ENCODE measurements at regions not wholly inside any gene's neighbourhood (a gene's known extent, or its start where the extent isn't known, plus 50 kb on each side); places are given as distances from the start of the nearest gene placed in this dataset.
"Not testable (repeated sequence)": the region's sequence is repeated elsewhere in the genome, so short reads cannot be mapped to it uniquely, and the experiment has no call there.

DNA sequence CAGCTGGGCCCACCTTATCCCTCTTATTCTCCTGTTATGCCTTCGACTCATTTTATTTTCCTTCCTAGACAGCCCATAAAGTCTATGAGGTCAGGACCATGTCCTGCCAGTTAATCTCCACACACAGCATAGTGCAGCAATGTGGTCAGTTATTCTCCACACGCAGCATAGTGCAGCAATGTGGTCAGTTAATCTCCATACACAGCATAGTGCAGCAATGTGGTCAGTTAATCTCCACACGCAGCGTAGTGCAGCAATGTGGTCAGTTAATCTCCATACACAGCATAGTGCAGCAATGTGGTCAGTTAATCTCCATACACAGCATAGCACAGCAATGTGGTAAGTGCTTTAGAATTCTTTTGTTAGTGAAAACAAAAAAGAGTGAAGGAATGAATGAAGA is 77.8 kb downstream of the TEX36 start:
- DNase-seq = no peak

DNA sequence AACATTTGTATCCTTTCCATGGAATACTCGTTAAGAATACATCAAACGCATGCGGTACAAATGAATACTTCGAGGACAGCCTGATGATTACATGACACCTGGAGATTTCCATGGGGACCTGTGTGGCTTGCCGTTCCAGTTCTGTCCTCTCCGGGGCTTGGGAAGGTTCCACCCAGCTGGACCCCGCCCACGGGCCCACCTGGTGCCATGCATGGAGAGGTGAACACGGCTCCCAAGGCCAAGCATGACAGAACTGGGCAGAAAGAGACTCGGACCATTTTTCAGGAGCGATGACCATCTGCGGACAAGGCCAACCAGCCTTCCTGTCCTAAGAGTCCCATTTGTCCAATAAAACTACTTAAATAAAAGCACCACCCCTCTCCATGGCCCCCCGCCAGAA is 80.1 kb downstream of the TEX36 start:
- no peak for DNase-seq

DNA sequence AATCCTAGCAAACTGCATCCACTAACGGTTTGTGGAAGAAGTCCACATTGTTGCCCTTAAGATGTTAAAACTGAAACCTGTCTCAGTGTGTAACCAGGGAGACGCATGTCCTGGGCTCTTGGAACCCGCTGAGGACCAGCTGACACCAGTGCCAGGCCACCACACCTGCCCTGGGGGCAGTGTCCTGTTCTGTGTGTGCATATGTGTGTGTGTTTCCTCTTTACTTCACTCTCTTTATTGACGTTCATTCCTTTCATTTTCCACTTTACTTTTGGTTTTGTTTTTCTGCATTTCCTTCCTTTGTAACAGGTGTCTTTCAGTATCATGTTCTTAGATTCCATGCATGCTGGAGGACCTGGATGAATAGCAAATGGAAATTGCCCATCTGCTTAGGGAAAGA is 83.8 kb downstream of the TEX36 start:
- DNase-seq = no peak

DNA sequence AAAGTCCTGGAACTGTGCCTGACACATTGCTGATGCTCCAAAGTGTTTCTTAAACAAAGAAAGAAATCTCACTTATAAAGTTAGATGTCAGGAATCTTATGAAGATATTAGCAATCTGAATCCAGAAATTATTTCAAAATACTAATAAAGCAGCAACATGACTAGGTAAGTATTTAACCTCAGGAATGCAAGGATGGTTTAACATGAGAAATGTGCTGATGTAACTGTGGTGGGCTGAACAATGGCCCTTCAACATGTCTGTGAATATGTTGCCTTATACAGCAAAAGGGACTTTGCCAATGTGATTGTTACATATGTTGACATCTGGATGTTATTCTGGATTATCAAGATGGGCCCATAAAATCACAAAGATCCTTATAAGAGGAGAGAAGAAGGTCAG is 87.1 kb downstream of the TEX36 start:
- no peak for DNase-seq

DNA sequence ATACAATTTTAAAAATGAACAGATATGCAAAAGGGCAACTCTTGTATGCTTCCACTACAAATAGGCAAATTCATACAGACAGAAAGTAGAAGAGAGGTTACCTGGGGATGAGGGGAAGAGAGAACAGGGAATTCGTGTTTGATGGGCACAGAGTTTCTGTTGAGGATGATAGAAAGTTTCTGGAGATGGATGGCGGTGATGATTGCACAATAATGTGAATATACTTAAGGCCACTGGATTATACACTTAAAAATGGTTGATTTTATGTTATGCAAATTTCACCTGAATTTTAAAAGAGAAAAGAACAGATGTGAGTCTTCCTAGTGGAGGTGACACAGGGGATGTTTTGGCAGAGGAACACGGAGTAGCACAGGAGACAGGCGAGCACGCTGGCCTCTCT is 89.3 kb downstream of the TEX36 start:
- DNase-seq = no peak

DNA sequence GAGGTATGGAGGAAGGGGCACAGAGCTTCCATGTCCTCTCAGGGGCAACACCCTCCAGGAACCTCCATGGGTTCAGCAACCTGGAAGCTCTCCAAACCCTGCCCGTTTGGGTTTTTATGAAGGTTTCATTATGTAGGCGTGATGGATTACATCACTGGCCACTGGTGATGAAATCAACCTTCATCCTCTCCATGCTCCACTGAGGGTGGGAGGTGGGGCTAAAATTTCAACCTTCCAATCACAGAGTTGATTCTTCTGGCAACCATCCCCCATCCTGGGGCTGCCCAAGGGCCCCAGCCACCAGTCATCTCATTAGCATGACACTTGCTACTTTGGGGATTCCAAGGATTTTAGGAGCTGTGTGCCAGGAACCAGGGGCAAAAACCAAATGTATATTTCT is 90.1 kb downstream of the TEX36 start:
- no peak for DNase-seq

DNA sequence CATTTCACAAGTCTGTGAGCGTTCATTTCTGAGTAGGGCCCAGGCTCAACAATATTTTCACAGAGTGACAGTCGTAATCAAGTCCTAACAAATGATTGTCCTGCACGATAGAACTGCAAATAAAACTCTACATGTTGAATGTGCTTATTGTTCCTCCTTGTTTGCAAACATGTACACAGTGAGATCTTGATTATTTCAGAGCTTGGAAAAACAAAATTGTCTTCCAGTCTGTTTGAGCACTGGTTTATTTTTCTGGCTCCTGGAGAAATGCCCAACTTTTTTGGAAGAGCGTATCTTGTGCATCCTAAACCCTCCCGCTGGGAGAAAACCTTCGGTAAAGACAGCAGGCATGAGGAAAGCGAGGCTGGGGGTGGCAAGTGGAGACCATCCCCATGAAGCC is 91.1 kb downstream of the TEX36 start:
- no peak for DNase-seq

DNA sequence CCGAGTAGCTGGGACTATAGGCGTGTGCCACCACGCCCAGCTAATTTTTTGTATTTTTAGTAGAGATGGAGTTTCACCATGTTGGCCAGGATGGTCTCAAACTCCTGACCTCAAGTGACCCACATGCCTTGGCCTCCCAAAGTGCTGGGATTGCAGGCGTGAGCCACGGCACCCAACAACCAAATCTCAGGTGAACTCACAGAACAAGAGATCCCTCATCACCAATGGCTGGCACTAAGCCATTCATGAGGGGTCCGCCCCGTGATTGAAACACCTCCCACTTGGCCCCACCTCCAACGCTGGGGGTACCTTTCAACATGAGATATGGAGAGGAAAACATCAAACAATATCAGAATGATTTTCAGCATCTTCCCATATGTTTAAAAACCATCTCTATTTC is 94.2 kb downstream of the TEX36 start:
- DNase-seq = not testable (repeated sequence)

DNA sequence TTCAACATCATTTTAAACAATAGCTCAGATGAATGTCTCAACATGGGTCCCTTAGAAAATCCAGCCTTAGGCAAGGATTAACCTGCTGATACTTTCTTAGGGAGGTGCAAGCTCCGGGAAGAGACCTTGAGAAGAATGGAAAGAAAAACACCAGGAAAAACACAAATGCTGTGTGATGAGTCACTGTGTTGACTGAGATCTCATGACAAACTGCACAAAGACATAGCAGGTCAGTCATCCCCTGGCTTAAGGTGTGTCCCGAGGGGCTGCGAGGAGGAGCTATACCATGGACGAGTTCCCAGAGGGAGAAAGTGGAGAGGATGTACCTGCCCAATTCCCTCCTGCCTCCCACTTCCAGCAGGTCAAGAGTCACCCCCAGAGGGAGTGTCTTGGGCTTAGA is 98.0 kb downstream of the TEX36 start:
- DNase-seq = no peak

DNA sequence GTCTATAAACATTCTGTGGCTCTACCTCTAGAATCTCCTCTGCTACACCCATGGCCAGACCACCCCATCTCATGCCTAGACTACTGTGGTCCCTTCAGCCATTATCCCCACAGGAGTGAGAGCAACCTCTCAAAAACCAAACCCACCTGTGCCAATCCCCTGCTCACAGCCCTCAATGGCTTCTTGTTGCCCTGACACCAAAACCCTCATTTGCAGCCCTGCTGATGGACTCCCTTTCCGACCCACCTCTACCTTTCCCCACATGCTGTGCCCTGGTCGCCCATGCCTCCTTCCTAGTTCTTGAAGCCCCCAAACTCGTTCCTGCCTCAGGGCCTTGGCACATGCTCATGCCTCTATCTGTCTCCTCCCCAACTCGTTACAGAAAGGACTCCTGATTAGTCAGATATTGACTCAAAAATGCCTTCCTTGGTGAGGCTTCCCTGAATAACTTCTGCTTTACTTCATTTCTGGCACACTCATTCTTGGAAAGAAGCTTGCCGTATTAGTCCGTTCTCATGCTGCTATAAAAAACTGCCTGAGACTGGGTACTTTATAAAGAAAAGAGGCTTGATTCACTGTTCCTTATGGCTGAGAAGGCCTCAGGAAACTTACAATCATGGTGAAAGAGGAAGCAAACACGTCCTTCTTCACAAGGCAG is 104.2 kb downstream of the TEX36 start:
- DNase-seq = no peak

DNA sequence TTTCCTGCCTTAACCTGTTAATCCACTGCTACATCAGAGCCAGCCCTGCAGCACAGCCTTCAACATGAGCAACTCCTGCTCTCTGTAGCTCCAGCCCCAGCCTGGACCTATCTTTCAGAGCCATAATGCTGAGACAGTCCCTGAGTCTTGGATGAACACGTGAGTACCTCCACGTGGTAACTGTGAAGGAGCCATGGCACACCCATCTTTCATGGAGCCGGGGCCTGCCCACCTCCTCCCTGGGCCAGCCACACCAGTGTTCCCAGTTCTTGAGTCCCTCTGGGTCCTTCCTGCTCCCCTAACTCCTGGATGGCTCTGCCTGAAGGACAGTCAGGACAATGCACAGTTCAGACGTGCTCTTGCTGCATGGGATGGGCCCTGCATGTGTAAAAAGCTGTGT is 107.1 kb downstream of the TEX36 start:
- DNase-seq = no peak

DNA sequence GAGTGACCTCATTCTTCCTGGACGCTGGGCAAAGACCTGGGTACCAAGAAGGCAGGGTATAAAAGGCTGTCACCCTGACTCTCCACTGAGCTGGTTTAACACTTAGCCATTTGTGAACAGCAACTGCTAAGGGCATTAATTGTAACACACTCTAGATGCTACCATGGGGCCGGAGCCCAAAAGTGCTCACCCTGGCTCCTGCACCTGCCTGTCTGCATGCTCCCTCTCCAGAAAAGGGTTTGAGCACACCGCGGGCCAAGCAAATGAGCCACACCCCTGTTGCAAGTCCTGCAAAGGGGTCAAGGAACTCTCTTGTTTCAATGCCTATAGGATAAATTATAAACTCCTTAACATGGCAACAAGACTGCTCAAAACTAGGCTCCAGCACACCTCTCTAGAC is 114.8 kb downstream of the TEX36 start:
- DNase-seq = no peak

DNA sequence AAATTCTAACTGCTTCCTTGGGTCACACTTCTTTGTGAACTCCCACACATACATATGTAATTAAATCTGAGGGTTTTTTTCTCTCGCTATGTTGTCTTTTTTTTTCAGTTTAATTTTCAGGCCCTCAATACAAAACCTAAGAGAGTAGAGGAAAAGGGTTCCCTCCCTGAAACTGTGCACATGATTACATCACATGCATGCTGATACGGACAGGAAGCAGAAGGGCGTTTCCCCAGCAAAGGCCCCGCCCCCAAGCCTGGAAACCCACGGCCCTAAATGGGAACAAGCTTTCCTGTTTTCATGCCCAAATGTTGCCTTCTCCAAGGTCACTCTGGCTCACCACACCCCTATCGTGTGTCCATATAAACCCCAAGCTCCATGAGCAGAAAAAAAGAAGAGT is 115.4 kb downstream of the TEX36 start:
- DNase-seq = no peak

DNA sequence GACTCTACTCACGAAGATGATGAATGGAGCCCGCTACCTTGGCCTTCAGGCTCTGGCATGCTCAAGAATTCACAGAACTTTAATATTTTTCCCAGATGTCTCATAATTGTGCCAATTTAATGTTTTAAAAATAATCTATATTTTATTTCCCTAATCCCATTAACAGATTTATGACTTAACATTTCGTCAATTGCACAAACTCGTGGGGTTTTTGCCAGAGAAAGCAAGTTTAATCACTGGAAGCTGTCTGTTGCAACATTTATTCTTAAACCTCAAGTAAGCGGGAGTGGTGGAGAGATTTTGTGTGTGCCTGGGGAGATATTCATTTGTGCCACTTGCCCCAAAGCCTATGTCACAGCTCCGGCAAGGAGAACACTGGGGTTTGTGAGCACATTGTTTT is 117.9 kb downstream of the TEX36 start:
- no peak for DNase-seq

DNA sequence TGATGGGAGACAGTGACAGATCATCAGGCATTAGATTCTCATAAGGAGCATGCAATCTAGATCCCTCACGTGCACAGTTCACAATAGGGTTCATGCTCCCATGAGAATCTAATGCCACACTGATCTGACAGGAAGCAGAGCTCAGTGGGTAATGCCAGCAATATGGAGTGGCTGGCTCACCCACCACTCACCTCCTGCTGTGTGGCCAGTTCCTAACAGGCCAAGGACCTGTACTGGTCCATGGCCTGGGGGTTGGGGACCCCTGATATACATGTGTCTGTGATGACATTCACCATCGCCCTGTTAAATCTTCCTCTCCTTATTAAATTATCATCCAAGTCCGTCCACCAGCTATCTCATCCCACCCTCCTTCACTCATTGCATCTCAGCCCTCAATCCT is 118.4 kb downstream of the TEX36 start:
- DNase-seq = no peak

DNA sequence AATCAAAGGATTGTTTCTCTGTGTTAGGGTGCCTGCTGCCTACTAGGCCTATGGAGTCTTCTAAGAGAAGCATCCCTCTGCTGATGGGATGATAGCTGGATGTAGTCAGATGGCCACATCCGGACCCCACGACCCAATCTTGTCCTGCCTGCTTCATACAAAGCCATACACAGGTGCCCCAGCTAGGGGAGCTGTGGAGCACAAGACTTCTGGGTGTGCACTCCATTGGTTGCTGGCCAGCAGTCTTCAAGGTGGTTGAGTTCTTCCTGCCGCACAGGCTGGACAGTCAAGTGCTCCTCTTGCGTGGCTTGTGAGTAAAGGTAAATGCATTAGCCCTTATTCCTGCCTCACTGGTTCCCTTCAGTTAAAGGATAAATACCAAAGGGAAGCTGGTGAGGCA is 120.2 kb downstream of the TEX36 start:
- no peak for DNase-seq

DNA sequence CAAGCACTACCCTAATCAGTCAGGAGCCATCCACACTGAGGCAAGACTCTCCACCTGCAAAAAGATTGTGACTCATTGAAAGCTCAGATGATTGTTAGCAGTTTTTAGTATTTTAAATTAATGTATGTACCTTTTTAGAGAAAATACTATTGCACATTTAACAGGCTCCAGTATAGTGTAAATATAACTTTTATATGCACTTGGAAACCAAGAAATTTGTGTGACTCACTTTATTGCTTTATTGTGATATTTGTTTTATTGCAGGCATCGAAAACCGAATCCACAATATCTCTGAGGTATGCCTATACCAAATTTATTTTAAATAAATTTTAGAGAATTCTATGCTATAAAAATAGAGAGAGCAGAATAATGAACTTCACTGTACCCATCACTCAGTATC is 122.0 kb downstream of the TEX36 start:
- no peak for DNase-seq

DNA sequence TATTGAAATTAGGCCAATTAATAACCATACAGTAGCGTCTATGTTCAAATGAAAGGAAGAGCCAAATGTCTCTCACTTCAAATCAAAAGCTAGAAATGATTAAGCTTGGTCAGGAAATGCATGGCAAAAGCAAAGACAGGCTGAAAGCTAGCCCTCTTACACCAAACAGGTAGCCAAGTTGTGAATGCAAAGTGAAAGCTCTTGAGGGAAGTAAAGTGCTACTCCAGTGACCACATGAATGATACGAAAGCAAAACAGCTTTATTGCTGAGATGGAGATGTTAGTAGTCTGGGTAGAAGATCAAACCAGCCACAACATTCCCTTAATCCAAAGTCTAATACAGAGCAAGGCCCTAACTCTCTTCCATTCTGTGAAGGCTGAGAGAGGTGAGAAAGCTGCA is 123.8 kb downstream of the TEX36 start:
- DNase-seq = peak; percentile 6

DNA sequence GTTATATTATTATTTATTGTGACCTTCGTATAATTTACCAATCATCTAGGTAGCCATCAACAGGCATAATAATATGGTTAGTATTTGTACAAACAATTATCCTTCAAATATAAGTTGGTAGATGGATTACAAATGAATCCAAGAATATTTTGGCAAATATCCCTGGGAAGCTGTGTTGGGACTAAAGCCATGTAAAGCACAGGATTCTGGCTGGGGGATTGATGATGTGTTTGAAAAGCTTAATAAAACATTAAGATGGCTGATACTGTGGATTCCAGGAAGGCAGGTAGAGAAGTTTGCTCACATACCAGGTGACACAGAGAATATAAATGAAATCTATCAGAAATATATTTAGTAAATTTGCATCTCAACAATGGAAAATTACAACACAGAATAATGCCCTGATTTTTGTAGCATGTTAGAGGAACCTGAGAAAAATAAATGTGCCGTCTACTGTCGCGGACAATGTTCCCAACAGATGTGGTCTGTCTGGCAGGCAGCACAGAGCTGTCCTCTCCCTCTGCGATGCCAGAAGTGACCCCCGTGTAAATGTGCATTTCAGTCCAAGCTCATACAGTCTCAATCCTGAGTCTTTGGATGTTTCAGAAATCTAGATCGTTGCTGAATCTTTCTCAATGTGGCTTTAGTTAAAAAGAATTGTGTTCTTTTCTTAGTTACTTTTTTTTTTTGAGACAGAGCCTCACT is 125.0 kb downstream of the TEX36 start:
- no peak for DNase-seq

DNA sequence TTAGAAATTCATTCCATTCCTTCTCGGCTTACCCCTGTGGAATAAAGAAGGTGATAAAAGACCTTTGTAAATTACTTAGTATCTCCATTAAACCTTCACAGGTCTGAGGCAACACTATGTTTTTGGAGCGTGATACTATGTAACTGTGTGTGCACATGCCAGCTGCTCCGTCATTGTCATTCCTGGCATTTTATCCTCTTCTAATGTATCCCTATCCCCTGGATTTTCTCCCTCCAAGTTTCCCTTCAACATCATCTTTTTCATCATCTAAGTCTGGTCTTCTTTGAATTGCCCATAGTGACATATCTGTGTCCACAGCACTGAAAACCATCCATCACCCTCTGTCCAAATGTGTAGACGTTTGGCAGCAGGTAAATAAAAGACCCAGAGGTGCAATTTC is 125.7 kb downstream of the TEX36 start:
- no peak for DNase-seq

DNA sequence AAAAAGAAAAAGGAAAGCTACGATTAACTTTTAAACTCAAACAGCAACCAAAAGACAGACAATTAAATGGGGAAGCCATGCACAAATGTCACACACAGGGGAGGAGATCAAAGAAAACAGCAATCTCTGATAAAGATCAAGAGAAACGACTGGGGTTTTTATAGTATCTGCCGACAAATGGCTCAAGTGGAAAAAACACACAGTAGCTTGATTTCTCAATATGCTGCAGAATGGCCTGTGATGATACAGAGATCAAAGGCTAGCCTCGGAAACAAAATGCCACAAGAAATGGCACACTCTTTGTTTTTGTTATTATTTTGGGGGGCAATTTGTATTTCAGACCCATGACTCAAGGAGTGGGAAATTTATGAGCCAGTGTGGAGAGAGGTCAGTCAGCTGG is 126.1 kb downstream of the TEX36 start:
- no peak for DNase-seq

DNA sequence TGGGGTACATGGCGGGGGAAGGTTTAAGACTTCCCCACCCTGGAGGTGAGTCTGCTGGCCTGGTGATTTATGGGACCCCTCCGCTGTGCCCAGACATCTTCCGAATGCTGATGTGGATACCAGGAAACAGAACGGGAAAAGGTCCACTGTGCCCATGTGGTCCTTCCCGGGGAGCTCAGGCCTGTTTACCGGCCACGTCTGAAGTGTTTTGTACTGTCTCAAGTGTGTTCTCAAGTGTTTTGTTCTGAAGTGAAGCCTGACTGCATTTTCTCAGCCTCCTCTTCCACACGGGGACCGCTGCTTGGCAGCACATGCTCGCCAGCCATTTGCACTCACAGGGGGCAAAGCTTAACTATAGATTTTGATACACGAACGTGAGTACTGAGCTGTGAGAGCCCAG is 127.2 kb downstream of the TEX36 start:
- no peak for DNase-seq

DNA sequence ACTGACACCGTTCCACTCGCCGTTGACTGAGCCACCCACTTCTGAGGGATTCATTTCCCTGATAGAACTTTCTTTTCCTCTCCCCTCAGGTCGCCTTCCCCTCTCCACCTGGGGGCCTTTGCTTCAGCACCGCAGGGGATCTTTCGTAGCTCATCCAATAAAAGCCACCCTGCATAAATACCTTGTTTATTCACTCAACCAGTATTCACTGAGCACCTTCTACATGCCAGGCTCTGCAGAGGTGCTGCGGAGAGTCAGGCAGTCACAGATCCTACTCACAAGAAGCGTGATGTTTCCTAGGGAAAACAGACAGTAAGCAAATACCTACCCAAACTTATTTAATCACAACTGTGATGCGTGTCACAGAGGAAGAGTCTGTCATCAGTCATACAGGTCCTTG is 127.7 kb downstream of the TEX36 start:
- no peak for DNase-seq

DNA sequence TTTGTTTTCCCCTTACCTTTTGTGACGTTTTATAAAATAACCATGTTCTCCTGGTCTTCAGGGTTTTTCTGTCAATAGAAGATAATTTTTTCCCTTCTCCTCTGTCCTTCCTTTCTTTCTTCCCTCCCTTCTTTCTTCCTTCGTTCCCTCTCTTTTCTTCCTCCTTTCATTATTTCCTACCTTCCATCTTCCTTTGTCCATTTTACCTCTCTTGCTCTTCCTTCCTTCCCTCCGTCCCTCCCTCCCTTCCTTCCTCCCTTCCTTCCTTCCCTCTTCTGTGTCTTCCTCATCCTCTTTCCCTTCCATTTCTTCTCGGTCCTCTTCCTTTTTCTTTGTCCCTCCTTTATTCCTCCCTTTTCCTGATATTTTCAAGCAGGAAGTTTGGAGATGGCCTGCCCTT is 128.2 kb downstream of the TEX36 start:
- DNase-seq = no peak

DNA sequence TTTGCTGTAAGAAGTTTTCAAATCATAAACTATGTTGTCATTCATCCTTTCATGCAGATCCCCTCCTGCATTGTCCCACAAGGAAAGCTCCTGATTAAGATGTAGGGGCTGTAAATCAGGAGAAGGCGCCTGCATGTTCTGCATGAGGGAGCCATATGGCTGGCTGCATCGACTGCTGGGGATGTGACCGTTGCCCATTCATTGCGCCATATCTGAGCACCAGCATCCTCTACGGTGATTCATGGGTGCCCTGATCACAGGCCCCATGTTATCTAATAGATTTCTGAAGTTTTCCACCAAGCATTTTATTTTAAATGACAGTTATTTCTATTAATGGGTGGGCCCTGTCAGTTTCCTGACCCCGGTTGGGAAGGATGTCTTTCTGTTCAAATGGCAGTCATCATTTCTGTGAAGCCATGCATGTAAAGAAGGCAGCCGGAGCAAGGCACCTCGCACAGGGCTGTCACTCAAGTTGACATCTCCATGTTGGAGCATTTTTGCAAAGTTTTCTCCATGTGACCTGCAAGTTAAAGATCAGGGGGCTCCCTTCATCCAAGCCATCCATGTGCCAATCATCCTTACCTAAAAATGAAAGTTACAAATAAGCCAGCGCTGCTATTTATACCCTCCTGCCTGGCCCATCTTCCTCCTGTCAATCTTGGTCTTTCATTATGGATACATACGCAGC is 128.8 kb downstream of the TEX36 start:
- DNase-seq = no peak
